ENCODE measurements at regions not wholly inside any gene's neighbourhood (a gene's known extent, or its start where the extent isn't known, plus 50 kb on each side); places are given as distances from the start of the nearest gene placed in this dataset.

DNA sequence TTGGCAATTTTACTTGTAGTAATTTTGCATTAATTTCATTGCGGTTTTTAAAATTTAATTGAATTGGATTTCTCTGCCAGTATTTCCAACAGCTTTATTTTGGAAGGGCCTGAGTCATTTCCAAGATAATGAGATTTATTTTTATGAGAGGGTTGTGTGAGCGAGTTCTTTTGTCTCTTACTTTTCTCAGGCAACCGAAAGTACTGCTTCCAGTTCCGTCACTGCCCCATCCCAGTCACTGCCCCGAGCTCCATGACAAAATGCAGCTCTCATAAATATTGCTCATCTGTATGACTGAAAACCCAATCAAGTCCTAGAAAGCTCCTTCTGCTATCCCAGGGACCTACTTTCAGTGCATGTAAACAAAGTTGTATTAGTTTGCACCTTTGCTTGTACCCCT is 468.4 kb upstream of the SEMA3D start:
- Histone ChIP-seq H3K4me3 (no peak overlapping the region), H3K9me3 (no peaks in the 10 kb centered on the region), H3K36me3 (no peaks in the 10 kb centered on the region), H3K27ac (no peak overlapping the region), H3K4me1 (no peaks in the 10 kb centered on the region), H3K27me3 (no peaks in the 10 kb centered on the region)
- intact Hi-C loops (cut with DNase I): no loop called here
- DNase-seq: no peak
- TF ChIP-seq, protein P1, sequence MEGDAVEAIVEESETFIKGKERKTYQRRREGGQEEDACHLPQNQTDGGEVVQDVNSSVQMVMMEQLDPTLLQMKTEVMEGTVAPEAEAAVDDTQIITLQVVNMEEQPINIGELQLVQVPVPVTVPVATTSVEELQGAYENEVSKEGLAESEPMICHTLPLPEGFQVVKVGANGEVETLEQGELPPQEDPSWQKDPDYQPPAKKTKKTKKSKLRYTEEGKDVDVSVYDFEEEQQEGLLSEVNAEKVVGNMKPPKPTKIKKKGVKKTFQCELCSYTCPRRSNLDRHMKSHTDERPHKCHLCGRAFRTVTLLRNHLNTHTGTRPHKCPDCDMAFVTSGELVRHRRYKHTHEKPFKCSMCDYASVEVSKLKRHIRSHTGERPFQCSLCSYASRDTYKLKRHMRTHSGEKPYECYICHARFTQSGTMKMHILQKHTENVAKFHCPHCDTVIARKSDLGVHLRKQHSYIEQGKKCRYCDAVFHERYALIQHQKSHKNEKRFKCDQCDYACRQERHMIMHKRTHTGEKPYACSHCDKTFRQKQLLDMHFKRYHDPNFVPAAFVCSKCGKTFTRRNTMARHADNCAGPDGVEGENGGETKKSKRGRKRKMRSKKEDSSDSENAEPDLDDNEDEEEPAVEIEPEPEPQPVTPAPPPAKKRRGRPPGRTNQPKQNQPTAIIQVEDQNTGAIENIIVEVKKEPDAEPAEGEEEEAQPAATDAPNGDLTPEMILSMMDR (IDR thresholded peaks at IDR 0.05): no peak
- no peak for ATAC-seq

DNA sequence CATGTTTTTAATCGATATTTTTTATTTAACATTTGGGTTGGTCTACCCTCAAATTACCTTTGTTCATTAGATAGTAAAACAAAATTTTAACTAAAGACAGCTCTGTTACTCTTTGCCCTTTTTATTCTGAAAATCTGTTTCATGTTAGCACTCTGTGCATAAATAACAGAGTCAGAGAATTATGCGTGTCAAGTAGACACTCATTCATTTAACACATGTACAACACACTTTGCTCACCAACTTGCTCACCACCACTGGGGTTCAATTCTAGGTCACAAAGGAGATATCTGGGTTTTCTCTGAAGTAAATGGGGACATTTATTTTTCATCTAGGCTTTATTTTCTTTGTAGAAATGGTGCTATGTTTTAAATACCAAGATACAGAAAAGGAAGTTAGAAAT is 457.4 kb upstream of the SEMA3D start:
- H3K4me1 ChIP-seq: no peaks in the 10 kb centered on the region
- H3K27ac ChIP-seq: no peak overlapping the region
- H3K36me3 ChIP-seq: no peaks in the 10 kb centered on the region
- DNase-seq (no peak), ATAC-seq (no peak)
- no peak overlapping the region for H3K4me3 ChIP-seq
- TF ChIP-seq, protein P1 (IDR thresholded peaks at IDR 0.05): no peak
- H3K27me3 ChIP-seq: no peaks in the 10 kb centered on the region
- H3K9me3 ChIP-seq: no peaks in the 10 kb centered on the region
- intact Hi-C loops (cut with DNase I): no loop called here

DNA sequence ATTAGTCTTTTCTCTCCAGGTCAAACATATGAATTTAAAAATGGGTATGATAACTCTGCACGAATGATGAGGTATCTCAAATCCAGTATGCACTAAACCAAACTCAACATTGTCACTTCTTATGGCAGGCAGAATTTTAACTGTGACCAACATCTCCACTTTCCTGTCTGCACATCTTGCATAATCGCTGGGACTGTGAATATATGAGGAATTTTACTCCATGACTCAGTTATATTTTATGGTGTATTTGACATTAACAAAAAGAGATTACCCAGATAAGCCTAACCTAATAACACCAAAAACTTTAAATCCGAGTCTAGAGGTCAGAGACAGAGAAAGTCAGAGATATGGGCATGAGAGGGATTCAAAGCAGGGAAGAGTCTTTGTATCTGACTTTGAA is 454.5 kb upstream of the SEMA3D start:
- no peaks in the 10 kb centered on the region for H3K27me3 ChIP-seq
- intact Hi-C loops (cut with DNase I): no loop called here
- no peak for DNase-seq
- no peaks in the 10 kb centered on the region for H3K9me3 ChIP-seq
- no peaks in the 10 kb centered on the region for H3K4me1 ChIP-seq
- no peak overlapping the region for H3K4me3 ChIP-seq
- H3K36me3 ChIP-seq: no peaks in the 10 kb centered on the region
- ATAC-seq: no peak
- TF ChIP-seq, protein P1 (IDR thresholded peaks at IDR 0.05): no peak
- no peak overlapping the region for H3K27ac ChIP-seq

DNA sequence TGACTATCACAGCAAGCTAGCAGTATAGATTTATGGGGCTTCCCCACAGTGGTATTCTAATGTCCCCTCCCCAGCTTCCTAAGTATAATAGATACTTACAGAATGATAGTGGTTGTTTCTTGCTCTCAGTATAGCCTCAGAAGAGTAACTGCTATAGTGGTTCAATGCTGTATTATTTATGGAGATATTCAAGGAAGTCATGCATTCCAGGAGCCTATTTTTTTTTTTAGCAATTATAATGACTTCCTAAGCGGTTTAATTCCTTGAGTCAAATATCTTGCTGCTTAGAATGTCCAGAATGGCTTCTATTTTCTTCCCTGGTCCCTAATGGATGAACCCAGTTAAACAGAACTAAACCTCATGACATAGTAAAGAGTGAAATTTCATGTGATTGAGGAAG is 451.5 kb upstream of the SEMA3D start:
- TF ChIP-seq, protein P1 (IDR thresholded peaks at IDR 0.05): no peak
- Histone ChIP-seq H3K36me3 (no peaks in the 10 kb centered on the region), H3K9me3 (no peaks in the 10 kb centered on the region), H3K27ac (no peak overlapping the region), H3K27me3 (no peaks in the 10 kb centered on the region), H3K4me3 (no peak overlapping the region), H3K4me1 (no peaks in the 10 kb centered on the region)
- no peak for DNase-seq
- ATAC-seq: no peak
- intact Hi-C loops (cut with DNase I): no loop called here

DNA sequence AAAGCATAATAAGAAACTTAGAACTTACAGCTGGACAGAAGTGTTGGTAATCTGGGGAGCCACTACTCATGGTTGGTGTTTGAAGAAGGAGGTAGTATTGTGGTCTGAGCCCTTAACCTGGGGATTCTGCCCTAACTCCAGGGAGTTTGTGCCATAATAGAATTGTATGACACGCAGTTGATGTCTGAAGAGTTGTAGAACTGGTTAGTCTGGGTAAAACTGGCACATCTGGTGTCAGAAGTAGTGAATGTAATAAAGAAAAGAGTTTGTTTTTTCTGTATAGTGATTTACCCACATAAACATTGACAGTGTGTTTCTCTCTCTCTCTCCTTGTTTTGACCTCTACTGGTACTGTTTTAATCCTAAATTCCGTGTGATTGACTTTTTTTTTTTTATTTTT is 448.1 kb upstream of the SEMA3D start:
- ATAC-seq (no peak), DNase-seq (no peak)
- H3K27ac ChIP-seq: no peak overlapping the region
- no peaks in the 10 kb centered on the region for H3K9me3 ChIP-seq
- intact Hi-C loops (cut with DNase I): no loop called here
- H3K4me3 ChIP-seq: no peak overlapping the region
- TF ChIP-seq, protein P1 (IDR thresholded peaks at IDR 0.05): no peak
- H3K4me1 ChIP-seq: no peaks in the 10 kb centered on the region
- no peaks in the 10 kb centered on the region for H3K36me3 ChIP-seq
- H3K27me3 ChIP-seq: no peaks in the 10 kb centered on the region

DNA sequence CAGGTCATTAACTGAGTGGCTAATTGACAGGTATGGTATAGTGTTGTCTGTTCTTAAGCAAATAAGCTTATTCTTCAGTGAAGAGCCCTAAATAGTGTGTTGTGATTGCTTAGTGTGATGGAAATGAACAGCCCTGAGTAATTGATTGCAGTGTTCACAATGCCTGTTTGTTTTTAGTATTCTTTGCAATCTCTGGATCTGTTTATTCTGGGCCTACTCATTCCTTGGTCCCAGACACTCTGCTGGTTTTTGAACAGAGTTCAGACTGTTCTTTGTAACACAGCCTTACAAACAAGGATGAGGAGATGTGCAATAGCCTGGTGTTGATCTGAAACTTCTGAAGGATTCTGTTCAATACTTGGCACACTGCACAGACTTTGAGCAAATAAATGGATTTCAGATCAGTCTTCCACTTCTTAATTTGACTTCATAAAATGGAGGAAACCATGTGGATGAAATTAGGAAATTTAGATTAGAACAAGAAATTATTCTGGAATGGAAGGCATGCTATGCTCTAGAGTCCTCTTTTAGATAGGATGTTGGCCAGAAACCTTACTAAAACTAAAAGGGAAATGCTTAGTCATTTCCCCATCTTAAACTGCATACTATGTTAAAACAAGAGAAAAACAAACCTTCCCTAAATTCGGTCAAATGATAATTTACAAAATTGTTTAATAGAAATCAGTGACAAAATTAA is 444.2 kb upstream of the SEMA3D start:
- TF ChIP-seq, protein P1 (IDR thresholded peaks at IDR 0.05): no peak
- H3K27ac ChIP-seq: no peak overlapping the region
- H3K36me3 ChIP-seq: no peaks in the 10 kb centered on the region
- H3K4me1 ChIP-seq: no peaks in the 10 kb centered on the region
- no peaks in the 10 kb centered on the region for H3K27me3 ChIP-seq
- H3K9me3 ChIP-seq: no peaks in the 10 kb centered on the region
- DNase-seq (no peak), ATAC-seq (no peak)
- no peak overlapping the region for H3K4me3 ChIP-seq
- intact Hi-C loops (cut with DNase I): no loop called here

Measured in upper lobe of right lung (tissue), 1 donor.